HG03064 (cell line): ENCODE measurements at regions not wholly inside any gene's neighbourhood (a gene's known extent, or its start where the extent isn't known, plus 50 kb on each side); places are given as distances from the start of the nearest gene placed in this dataset.

Source experiments
- ATAC-seq: cut with Tn5 transposase; IDR thresholded peaks from one replicate; pipeline ENCODE4 v1.9.1; 2021; ENCODE audit warnings: low read depth; ENCODE audit not compliant: unreplicated experiment

DNA sequence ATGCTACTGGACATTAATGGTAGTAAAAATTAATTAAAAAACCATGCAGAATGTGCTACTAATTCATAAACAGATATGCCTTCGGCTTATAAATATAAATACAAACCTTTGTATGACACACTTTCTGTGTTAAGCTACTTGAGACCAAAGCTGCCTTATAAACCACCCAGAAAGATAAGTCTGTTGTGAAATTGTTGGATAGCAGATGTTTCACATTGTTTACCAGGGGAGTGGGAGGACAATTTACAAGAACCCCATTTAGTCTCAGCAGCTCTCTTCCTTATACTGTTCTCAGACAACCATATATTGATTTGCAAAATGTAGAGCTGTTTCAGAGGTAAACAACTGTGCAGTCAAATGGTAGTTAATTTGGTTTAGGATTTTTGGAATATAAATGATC is 524.4 kb downstream of the PRR16 start:
- ATAC-seq: no peak

GRCh38 chr5:120988941-120989340 is 524.8 kb downstream of the PRR16 start:
- ATAC-seq: no peak

- ATAC-seq: no peak
These were observed 527.5 kb downstream of the PRR16 start for GRCh38 chr5:120991569-120991968.

DNA sequence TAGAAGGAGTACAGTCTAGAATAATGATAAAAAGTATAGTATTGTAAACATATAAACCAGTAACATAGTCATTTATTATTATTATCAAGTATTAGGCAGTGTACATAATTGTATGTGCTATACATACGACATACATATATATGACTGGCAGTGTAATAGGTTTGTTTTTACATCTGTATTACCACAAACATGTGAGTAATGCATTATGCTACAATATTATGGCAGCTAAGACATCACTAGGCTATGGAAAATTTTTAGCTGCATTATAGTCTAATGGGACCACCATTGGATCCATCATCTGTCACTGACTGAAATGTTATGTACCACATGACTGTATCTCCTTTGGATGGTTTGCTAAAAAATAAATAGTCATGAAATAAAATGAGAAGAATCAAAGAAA is 530.0 kb downstream of the PRR16 start:
- no peak for ATAC-seq

DNA sequence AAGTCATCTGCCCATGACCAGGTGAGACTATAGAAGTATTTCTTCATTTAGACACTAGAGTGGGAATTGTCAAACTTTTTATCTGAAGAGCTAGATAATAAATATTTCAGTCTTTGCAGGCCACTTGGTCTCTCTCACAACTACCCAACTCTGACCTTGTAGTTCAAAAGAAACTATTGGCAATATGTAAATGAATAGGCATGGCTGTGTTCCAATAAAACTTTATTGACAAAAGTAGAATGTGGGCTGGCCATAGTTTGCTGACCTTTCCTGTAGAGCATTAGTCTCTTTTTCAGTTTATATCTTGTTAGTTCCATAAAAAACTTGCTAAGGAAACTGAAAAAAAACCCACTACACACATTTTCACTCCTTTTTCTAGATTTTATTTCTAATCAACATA is 535.5 kb downstream of the PRR16 start:
- ATAC-seq: no peak

GRCh38 chr5:121006217-121006616 is 542.1 kb downstream of the PRR16 start:
- ATAC-seq: no peak

- ATAC-seq: no peak
These were observed 543.9 kb downstream of the PRR16 start for GRCh38 chr5:121008041-121008440.

DNA sequence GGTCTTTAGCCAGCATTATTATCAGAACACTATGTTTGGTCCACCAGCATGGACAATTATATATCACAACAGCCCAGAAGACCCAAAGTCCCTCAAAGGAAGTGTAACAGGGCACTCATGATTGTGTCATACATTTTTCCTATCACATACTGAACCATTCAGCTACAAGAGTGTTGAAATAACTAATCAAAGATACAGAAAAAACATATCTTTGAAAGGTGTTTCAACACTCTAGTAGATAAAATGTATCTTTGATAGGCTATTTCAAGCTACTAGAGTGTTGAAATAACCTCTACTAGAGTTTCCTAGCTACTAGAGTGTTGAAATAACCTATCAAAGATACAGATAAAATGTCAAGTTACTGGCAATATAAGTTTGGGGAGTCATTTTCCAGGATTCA is 545.0 kb downstream of the PRR16 start:
- ATAC-seq: no peak

- ATAC-seq: no peak
These were observed 553.9 kb downstream of the PRR16 start for GRCh38 chr5:121018004-121018403.

GRCh38 chr5:121019106-121019505 is 555.0 kb downstream of the PRR16 start:
- ATAC-seq: no peak

DNA sequence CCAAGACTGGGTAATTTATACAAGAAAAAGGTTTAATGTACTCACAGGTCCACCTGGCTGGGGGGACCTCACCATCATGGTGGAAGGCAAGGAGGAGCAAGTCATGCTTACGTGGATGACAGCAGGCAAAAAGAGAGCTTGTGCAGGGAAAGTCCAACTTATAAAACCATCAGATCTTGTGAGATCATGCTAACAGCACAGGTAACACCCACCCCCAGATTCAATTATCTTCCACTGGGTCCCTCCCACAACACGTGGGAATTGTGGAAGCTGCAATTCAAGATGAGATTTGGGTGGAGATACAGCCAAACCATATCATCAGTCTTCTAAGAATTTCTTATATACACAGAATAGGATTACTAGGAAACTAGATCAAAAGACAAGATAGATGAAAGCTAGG is 555.6 kb downstream of the PRR16 start:
- no peak for ATAC-seq

GRCh38 chr5:121021681-121022080 is 557.6 kb downstream of the PRR16 start:
- ATAC-seq: no peak

GRCh38 chr5:121024416-121025311 is 560.6 kb downstream of the PRR16 start:
- ATAC-seq: no peak

GRCh38 chr5:121025671-121026070 is 561.6 kb downstream of the PRR16 start:
- ATAC-seq: no peak

DNA sequence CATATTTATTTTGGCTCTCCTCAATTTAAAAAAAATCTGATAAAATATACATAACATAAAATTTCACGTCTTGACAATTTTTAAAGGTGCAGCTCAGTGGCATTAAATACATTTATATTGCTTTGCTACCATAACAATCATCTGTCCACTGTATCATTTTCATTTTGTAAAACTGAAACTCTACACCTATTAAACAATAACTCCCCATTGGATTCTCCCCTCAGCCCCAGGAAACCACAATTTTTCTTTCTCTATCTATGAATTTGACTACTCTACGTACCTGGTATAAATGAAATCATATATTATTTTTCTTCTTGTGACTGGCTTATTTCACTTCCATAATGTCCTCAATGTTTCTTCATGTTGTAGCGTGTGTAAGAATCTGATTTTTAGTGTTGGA is 563.5 kb downstream of the PRR16 start:
- ATAC-seq: no peak

- ATAC-seq: no peak
These were observed 565.6 kb downstream of the PRR16 start for GRCh38 chr5:121029536-121030245.

DNA sequence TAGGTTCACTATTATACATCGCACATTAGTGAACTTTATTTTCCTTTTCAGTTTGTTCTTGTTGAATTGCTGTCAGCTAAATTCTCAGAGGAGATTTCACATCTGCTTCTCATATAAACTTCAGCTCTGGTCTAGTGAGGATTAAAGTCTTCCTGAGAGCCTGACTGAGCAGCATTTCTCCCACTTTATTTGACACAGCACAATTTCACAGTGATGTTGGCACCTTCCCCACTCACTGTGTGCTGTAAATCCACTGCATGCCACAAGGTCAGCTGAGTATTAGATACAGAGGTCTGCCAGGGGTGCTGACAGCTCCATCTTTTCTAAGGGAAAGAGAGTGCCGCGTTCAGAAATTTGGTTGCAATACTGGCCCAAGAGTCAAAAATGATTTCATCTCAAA is 567.4 kb downstream of the PRR16 start:
- no peak for ATAC-seq

DNA sequence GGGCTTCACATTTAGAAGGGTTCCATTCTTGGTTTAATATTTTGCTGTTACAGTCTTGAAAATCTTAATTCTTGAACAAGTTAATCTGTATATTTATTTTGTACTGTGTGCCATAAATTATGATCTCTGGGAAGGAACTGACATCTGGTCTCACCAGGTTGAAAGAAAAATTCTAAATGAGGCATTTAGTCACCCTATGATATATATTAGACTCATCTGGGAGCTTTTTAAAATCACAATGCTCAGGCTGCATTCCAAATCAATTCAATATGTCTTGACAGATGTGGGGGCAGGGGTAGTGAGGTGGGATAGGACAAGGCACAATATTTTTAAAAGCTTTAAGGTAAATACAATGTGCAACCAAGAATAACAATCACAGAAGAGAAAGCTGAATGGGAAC is 569.2 kb downstream of the PRR16 start:
- no peak for ATAC-seq

DNA sequence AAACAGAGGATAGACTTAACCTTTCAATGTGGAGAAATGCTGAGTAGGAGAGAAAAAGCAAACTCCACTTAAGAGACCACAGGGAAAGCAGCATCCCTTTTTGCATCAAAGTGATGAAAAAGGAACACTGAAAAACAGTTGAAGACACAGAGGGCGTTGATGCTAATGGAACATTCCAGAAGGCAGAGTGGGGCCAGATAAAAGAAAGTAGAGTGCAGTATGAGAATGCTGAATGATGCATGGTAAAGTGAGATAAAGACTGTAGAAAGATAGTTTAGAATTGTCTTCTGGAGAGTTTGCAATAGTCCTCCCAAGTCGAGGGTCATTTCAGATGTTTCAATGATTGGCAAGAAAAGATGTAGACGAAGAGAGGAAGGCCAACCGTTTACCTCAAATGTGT is 574.3 kb downstream of the PRR16 start:
- no peak for ATAC-seq

DNA sequence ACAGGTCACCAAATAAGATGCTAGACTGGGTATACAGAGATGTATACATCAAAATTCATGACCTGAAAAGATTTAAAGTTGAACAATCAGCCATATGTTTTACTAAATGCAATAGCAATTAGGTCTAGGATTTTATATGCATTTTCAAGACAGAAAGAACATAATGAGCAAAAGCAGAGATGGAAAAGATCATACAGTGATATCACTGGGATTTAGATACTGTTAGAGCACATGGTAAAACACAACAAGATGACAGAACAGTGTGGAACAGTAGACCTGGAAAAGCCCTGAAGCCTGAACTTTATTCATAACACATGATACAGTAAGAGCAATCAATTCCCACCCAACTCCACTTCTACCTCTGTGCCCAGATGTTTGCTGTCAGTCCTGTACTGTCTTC is 585.9 kb downstream of the PRR16 start:
- no peak for ATAC-seq

- no peak for ATAC-seq
These were observed 589.2 kb downstream of the PRR16 start for GRCh38 chr5:121053055-121053985.
